NCI-H345 (cell line): ENCODE measurements at regions not wholly inside any gene's neighbourhood (a gene's known extent, or its start where the extent isn't known, plus 50 kb on each side); places are given as distances from the start of the nearest gene placed in this dataset.

Experiments used
- DNase-seq: peaks from one replicate; lab custom pipeline; 2025; lab: John Stamatoyannopoulos, UW

- DNase-seq, result no peak
Observed at GRCh38 chr5:2297991-2298390, 415.3 kb upstream of the IRX4 start.

- DNase-seq, result no peak
Observed at GRCh38 chr5:2295476-2295875, 412.8 kb upstream of the IRX4 start.

- no peak for DNase-seq
Observed at GRCh38 chr5:2293906-2294305, 411.2 kb upstream of the IRX4 start.

- no peak for DNase-seq
Observed at GRCh38 chr5:2291146-2291840, 408.6 kb upstream of the IRX4 start.

- no peak for DNase-seq
Observed at GRCh38 chr5:2289380-2289779, 406.7 kb upstream of the IRX4 start.

- no peak for DNase-seq
Observed at GRCh38 chr5:2288968-2289367, 406.2 kb upstream of the IRX4 start.

- no peak for DNase-seq
Observed at GRCh38 chr5:2288466-2288865, 405.7 kb upstream of the IRX4 start.

- DNase-seq, result no peak
Observed at GRCh38 chr5:2286250-2286649, 403.5 kb upstream of the IRX4 start.

- no peak for DNase-seq
Observed at GRCh38 chr5:2284678-2285077, 402.0 kb upstream of the IRX4 start.

- no peak for DNase-seq
Observed at GRCh38 chr5:2283481-2284045, 400.8 kb upstream of the IRX4 start.

GRCh38 chr5:2282893-2283292 is 400.2 kb upstream of the IRX4 start:
- DNase-seq, result no peak

GRCh38 chr5:2282034-2282690 is 399.4 kb upstream of the IRX4 start:
- DNase-seq, result peak; percentile 1

GRCh38 chr5:2281446-2281845 is 398.7 kb upstream of the IRX4 start:
- DNase-seq, result no peak

- no peak for DNase-seq
Observed at GRCh38 chr5:2280318-2280717, 397.6 kb upstream of the IRX4 start.

GRCh38 chr5:2278825-2279456 is 396.2 kb upstream of the IRX4 start:
- DNase-seq, result no peak

GRCh38 chr5:2277886-2278285 is 395.2 kb upstream of the IRX4 start:
- no peak for DNase-seq

- DNase-seq, result no peak
Observed at GRCh38 chr5:2276101-2276500, 393.4 kb upstream of the IRX4 start.

- DNase-seq, result no peak
Observed at GRCh38 chr5:2272755-2273154, 390.0 kb upstream of the IRX4 start.

- no peak for DNase-seq
Observed at GRCh38 chr5:2272039-2272438, 389.3 kb upstream of the IRX4 start.

GRCh38 chr5:2271316-2271715 is 388.6 kb upstream of the IRX4 start:
- no peak for DNase-seq

- no peak for DNase-seq
Observed at GRCh38 chr5:2270467-2270866, 387.7 kb upstream of the IRX4 start.

GRCh38 chr5:2269656-2270055 is 386.9 kb upstream of the IRX4 start:
- no peak for DNase-seq

GRCh38 chr5:2267991-2268390 is 385.3 kb upstream of the IRX4 start:
- no peak for DNase-seq
